Activated naive CD8-positive, alpha-beta T cell treated with anti-CD3 and anti-CD28 coated beads, Interleukin-2, amount 50 U/mL, for 24 hours (primary cell): ENCODE measurements at regions not wholly inside any gene's neighbourhood (a gene's known extent, or its start where the extent isn't known, plus 50 kb on each side); places are given as distances from the start of the nearest gene placed in this dataset.
"Not testable (repeated sequence)": the region's sequence is repeated elsewhere in the genome, so short reads cannot be mapped to it uniquely, and the experiment has no call there.

ENCODE experiments used
- ATAC-seq: fragments of 150-1000 bp; cut with Tn5 transposase; one replicate; pipeline ENCODE4 v1.10.0; 2021
- DNase-seq: peaks from one replicate; pipeline ENCODE4 v3.0.0; 2021
- H3K27ac Mint-ChIP-seq: one replicate; pipeline ENCODE4 v1.8.0; 2021; ENCODE audit warnings: mild to moderate bottlenecking, mixed read lengths
- H3K27me3 Mint-ChIP-seq: one replicate; pipeline ENCODE4 v1.8.0; 2021; ENCODE audit warnings: mixed read lengths
- H3K36me3 Mint-ChIP-seq: one replicate; pipeline ENCODE4 v1.8.0; 2021; ENCODE audit warnings: low read depth, mixed read lengths
- H3K4me1 Mint-ChIP-seq: one replicate; pipeline ENCODE4 v1.8.0; 2021; ENCODE audit warnings: mixed read lengths
- H3K4me3 Mint-ChIP-seq: one replicate; pipeline ENCODE4 v1.8.0; 2021; ENCODE audit warnings: mild to moderate bottlenecking, moderate library complexity, mixed read lengths
- H3K9me3 Mint-ChIP-seq: one replicate; pipeline ENCODE4 v1.8.0; 2021; ENCODE audit warnings: mixed read lengths

- H3K27me3 Mint-ChIP-seq, DNase-seq: not testable (repeated sequence)
Measured at GRCh38 chr2:184330561-184330960, 267.8 kb upstream of the ZNF804A start.

GRCh38 chr2:184336688-184337087 is 261.6 kb upstream of the ZNF804A start:
- Mint-ChIP-seq H3K9me3 (no peaks in the 10 kb centered on the region), H3K27ac (no peak overlapping the region), H3K27me3 (no peaks in the 10 kb centered on the region), H3K4me3 (no peak overlapping the region), H3K36me3 (no peaks in the 10 kb centered on the region), H3K4me1 (no peaks in the 10 kb centered on the region)
- ATAC-seq (no peak), DNase-seq (no peak)

More at GRCh38 chr2:184330561-184330960, 267.8 kb upstream of the ZNF804A start:
- ATAC-seq, H3K9me3 Mint-ChIP-seq, H3K4me3 Mint-ChIP-seq, H3K36me3 Mint-ChIP-seq, H3K27ac Mint-ChIP-seq, H3K4me1 Mint-ChIP-seq: not testable (repeated sequence)

GRCh38 chr2:184338771-184339170 is 259.6 kb upstream of the ZNF804A start:
- H3K9me3 Mint-ChIP-seq: no peaks in the 10 kb centered on the region
- H3K27ac Mint-ChIP-seq: no peak overlapping the region
- no peak overlapping the region for H3K4me3 Mint-ChIP-seq
- ATAC-seq (no peak), DNase-seq (no peak)
- no peaks in the 10 kb centered on the region for H3K4me1 Mint-ChIP-seq
- H3K27me3 Mint-ChIP-seq: no peaks in the 10 kb centered on the region
- no peaks in the 10 kb centered on the region for H3K36me3 Mint-ChIP-seq

- ATAC-seq (no peak), DNase-seq (no peak)
- no peaks in the 10 kb centered on the region for H3K9me3 Mint-ChIP-seq
- H3K27ac Mint-ChIP-seq: no peak overlapping the region
- no peaks in the 10 kb centered on the region for H3K4me1 Mint-ChIP-seq
- H3K36me3 Mint-ChIP-seq: no peaks in the 10 kb centered on the region
- H3K27me3 Mint-ChIP-seq: no peaks in the 10 kb centered on the region
- H3K4me3 Mint-ChIP-seq: no peak overlapping the region
Measured at GRCh38 chr2:184339966-184340365, 258.4 kb upstream of the ZNF804A start.

- Mint-ChIP-seq H3K36me3 (no peaks in the 10 kb centered on the region), H3K4me1 (no peaks in the 10 kb centered on the region), H3K27ac (no peak overlapping the region), H3K9me3 (peaks cover 11% of the 10 kb centered on the region), H3K27me3 (no peaks in the 10 kb centered on the region), H3K4me3 (no peak overlapping the region)
- ATAC-seq: no peak
- DNase-seq: no peak
Measured at GRCh38 chr2:184346338-184346862, 251.9 kb upstream of the ZNF804A start.

GRCh38 chr2:184351126-184351525 is 247.2 kb upstream of the ZNF804A start:
- Mint-ChIP-seq H3K4me1 (no peaks in the 10 kb centered on the region), H3K27ac (no peak overlapping the region), H3K4me3 (no peak overlapping the region), H3K36me3 (no peaks in the 10 kb centered on the region), H3K9me3 (peaks cover 11% of the 10 kb centered on the region), H3K27me3 (no peaks in the 10 kb centered on the region)
- ATAC-seq (no peak), DNase-seq (no peak)

GRCh38 chr2:184357033-184357432 is 241.3 kb upstream of the ZNF804A start:
- Mint-ChIP-seq H3K4me1 (no peaks in the 10 kb centered on the region), H3K27ac (no peak overlapping the region), H3K4me3 (no peak overlapping the region), H3K27me3 (no peaks in the 10 kb centered on the region), H3K9me3 (peaks cover 7% of the 10 kb centered on the region), H3K36me3 (no peaks in the 10 kb centered on the region)
- DNase-seq (no peak), ATAC-seq (no peak)

GRCh38 chr2:184359379-184359778 is 238.9 kb upstream of the ZNF804A start:
- Mint-ChIP-seq H3K36me3 (no peaks in the 10 kb centered on the region), H3K27ac (no peak overlapping the region), H3K9me3 (peaks cover 7% of the 10 kb centered on the region), H3K4me3 (no peak overlapping the region), H3K4me1 (no peaks in the 10 kb centered on the region), H3K27me3 (no peaks in the 10 kb centered on the region)
- DNase-seq: no peak
- ATAC-seq: no peak

GRCh38 chr2:184363213-184363612 is 235.1 kb upstream of the ZNF804A start:
- Mint-ChIP-seq H3K27me3 (no peaks in the 10 kb centered on the region), H3K9me3 (no peaks in the 10 kb centered on the region), H3K4me1 (no peaks in the 10 kb centered on the region), H3K4me3 (no peak overlapping the region), H3K27ac (no peak overlapping the region), H3K36me3 (no peaks in the 10 kb centered on the region)
- no peak for ATAC-seq
- no peak for DNase-seq

GRCh38 chr2:184367211-184367610 is 231.1 kb upstream of the ZNF804A start:
- no peaks in the 10 kb centered on the region for H3K4me1 Mint-ChIP-seq
- no peaks in the 10 kb centered on the region for H3K27me3 Mint-ChIP-seq
- ATAC-seq (no peak), DNase-seq (no peak)
- peaks cover 16% of the 10 kb centered on the region for H3K9me3 Mint-ChIP-seq
- H3K27ac Mint-ChIP-seq: no peak overlapping the region
- H3K4me3 Mint-ChIP-seq: no peak overlapping the region
- no peaks in the 10 kb centered on the region for H3K36me3 Mint-ChIP-seq

- H3K9me3 Mint-ChIP-seq: peaks cover 16% of the 10 kb centered on the region
- no peak overlapping the region for H3K4me3 Mint-ChIP-seq
- no peak overlapping the region for H3K27ac Mint-ChIP-seq
- H3K27me3 Mint-ChIP-seq: no peaks in the 10 kb centered on the region
- no peaks in the 10 kb centered on the region for H3K36me3 Mint-ChIP-seq
- no peak for ATAC-seq
- no peak for DNase-seq
- H3K4me1 Mint-ChIP-seq: no peaks in the 10 kb centered on the region
Measured at GRCh38 chr2:184369307-184369706, 229.0 kb upstream of the ZNF804A start.

- ATAC-seq: no peak
- Mint-ChIP-seq H3K4me3 (no peak overlapping the region), H3K27me3 (no peaks in the 10 kb centered on the region), H3K27ac (no peak overlapping the region), H3K4me1 (no peaks in the 10 kb centered on the region), H3K36me3 (no peaks in the 10 kb centered on the region), H3K9me3 (peaks cover 16% of the 10 kb centered on the region)
- DNase-seq: no peak
Measured at GRCh38 chr2:184370954-184371353, 227.4 kb upstream of the ZNF804A start.

GRCh38 chr2:184371641-184372040 is 226.7 kb upstream of the ZNF804A start:
- H3K4me3 Mint-ChIP-seq: no peak overlapping the region
- DNase-seq (no peak), ATAC-seq (no peak)
- H3K36me3 Mint-ChIP-seq: no peaks in the 10 kb centered on the region
- no peaks in the 10 kb centered on the region for H3K4me1 Mint-ChIP-seq
- peaks cover 16% of the 10 kb centered on the region for H3K9me3 Mint-ChIP-seq
- H3K27ac Mint-ChIP-seq: no peak overlapping the region
- no peaks in the 10 kb centered on the region for H3K27me3 Mint-ChIP-seq

- Mint-ChIP-seq H3K27me3 (no peaks in the 10 kb centered on the region), H3K4me3 (no peak overlapping the region), H3K27ac (no peak overlapping the region), H3K36me3 (no peaks in the 10 kb centered on the region), H3K4me1 (no peaks in the 10 kb centered on the region), H3K9me3 (peaks cover 16% of the 10 kb centered on the region)
- ATAC-seq (no peak), DNase-seq (no peak)
Measured at GRCh38 chr2:184372484-184372883, 225.8 kb upstream of the ZNF804A start.

- H3K27ac Mint-ChIP-seq: no peak overlapping the region
- H3K4me1 Mint-ChIP-seq: no peaks in the 10 kb centered on the region
- ATAC-seq: no peak
- H3K27me3 Mint-ChIP-seq: no peaks in the 10 kb centered on the region
- peaks cover 3% of the 10 kb centered on the region for H3K9me3 Mint-ChIP-seq
- H3K4me3 Mint-ChIP-seq: no peak overlapping the region
- no peak for DNase-seq
- H3K36me3 Mint-ChIP-seq: no peaks in the 10 kb centered on the region
Measured at GRCh38 chr2:184394642-184395041, 203.7 kb upstream of the ZNF804A start.

- peaks cover 2% of the 10 kb centered on the region for H3K9me3 Mint-ChIP-seq
- H3K4me1 Mint-ChIP-seq: no peaks in the 10 kb centered on the region
- H3K4me3 Mint-ChIP-seq: no peak overlapping the region
- H3K36me3 Mint-ChIP-seq: no peaks in the 10 kb centered on the region
- H3K27me3 Mint-ChIP-seq: no peaks in the 10 kb centered on the region
- no peak overlapping the region for H3K27ac Mint-ChIP-seq
- DNase-seq (no peak), ATAC-seq (no peak)
Measured at GRCh38 chr2:184402381-184402780, 195.9 kb upstream of the ZNF804A start.
